ENCODE measurements at regions not wholly inside any gene's neighbourhood (a gene's known extent, or its start where the extent isn't known, plus 50 kb on each side); places are given as distances from the start of the nearest gene placed in this dataset.

DNA sequence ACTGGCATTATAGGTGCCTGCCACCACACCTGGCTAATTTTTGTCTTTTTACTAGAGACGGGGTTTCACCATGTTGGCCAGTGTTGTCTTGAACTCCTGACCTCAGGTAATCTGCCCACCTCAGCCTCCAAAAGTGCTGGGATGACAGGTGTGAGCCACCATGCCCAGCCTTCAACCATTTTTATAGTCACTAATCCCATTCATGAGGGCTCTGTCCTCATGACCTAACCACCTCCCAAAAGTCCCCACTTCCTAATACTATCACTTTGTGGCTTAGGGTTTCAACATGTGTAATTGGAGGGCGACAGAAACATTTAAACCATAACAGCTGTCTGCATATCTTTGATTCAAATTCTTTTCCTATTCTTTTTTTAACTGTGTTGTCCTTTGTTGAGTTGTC is 229.6 kb upstream of the AGA start:
- no peaks in the 10 kb centered on the region for H3K9me3 ChIP-seq (ENCODE audit: control insufficient read depth in 3 of 3, low read length in 3 of 3)
- H3K4me1 ChIP-seq (ENCODE audit: control insufficient read depth in 3 of 3, insufficient read depth in 3 of 3, low read length in 3 of 3) = no peaks in the 10 kb centered on the region
- H3K27ac ChIP-seq (ENCODE audit: low read depth, low read length) = no peak overlapping the region
- H3K4me3 ChIP-seq (ENCODE audit: low read length in 3 of 3) = no peak overlapping the region
- H3K9ac ChIP-seq (ENCODE audit: low read depth in 1 of 3, low read length in 3 of 3) = no peak overlapping the region
- H3K27me3 ChIP-seq (ENCODE audit: control insufficient read depth in 3 of 3, insufficient read depth in 3 of 3, low read length in 3 of 3) = no peaks in the 10 kb centered on the region
- no peaks in the 10 kb centered on the region for H3K36me3 ChIP-seq (ENCODE audit: control insufficient read depth in 3 of 3, insufficient read depth in 3 of 3, low read length in 3 of 3)

DNA sequence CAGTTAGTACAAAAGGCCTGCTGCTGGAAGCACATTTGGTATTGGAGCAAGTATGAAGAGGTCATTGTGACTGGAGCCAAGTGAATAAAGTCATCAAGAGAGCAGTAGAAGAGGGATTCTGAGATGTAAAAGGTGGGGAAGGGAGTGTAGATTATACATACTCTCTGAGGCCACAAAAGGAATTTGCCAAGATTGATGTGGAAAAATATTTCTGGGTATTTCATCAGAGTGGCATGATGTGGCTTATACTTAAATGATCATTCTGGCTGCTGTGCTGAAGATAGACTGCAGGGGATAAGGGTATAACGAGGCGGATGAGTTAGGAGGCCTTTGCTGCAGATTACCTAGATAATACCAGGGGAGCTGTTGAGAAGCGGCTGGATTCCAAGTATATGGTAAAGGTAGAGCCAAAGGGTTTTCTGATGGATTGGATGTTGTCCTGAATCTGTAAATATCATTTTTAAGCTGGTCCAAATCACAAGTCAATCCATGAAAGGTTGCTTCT is 231.8 kb upstream of the AGA start:
- H3K9me3 ChIP-seq (ENCODE audit: control insufficient read depth in 3 of 3, low read length in 3 of 3) = no peaks in the 10 kb centered on the region
- no peak overlapping the region for H3K27ac ChIP-seq (ENCODE audit: low read depth, low read length)
- no peak overlapping the region for H3K4me3 ChIP-seq (ENCODE audit: low read length in 3 of 3)
- no peaks in the 10 kb centered on the region for H3K27me3 ChIP-seq (ENCODE audit: control insufficient read depth in 3 of 3, insufficient read depth in 3 of 3, low read length in 3 of 3)
- H3K9ac ChIP-seq (ENCODE audit: low read depth in 1 of 3, low read length in 3 of 3) = no peak overlapping the region
- H3K36me3 ChIP-seq (ENCODE audit: control insufficient read depth in 3 of 3, insufficient read depth in 3 of 3, low read length in 3 of 3) = no peaks in the 10 kb centered on the region
- no peaks in the 10 kb centered on the region for H3K4me1 ChIP-seq (ENCODE audit: control insufficient read depth in 3 of 3, insufficient read depth in 3 of 3, low read length in 3 of 3)

DNA sequence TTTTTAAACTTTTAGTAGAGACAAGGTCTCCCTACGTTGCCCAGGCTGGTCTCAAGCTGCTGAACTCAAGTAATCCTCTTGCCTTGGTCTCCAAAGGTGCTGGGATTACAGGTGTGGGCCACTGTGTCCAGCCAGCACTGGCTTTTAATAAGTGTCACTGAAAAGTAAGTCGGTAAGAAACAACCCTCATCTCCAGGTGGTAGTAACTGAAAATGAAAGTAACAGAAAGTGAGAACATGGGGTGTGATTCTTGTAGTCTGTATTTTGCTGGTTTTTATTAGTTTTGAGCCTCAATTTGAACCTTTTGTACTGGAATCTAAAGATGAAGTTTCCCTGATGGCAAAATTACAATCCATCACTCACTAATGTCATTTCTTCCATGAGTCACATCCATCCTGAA is 238.1 kb upstream of the AGA start:
- no peak overlapping the region for H3K4me3 ChIP-seq (ENCODE audit: low read length in 3 of 3)
- H3K36me3 ChIP-seq (ENCODE audit: control insufficient read depth in 3 of 3, insufficient read depth in 3 of 3, low read length in 3 of 3) = no peaks in the 10 kb centered on the region
- no peaks in the 10 kb centered on the region for H3K27me3 ChIP-seq (ENCODE audit: control insufficient read depth in 3 of 3, insufficient read depth in 3 of 3, low read length in 3 of 3)
- H3K9me3 ChIP-seq (ENCODE audit: control insufficient read depth in 3 of 3, low read length in 3 of 3) = no peaks in the 10 kb centered on the region
- no peak overlapping the region for H3K27ac ChIP-seq (ENCODE audit: low read depth, low read length)
- no peak overlapping the region for H3K9ac ChIP-seq (ENCODE audit: low read depth in 1 of 3, low read length in 3 of 3)
- H3K4me1 ChIP-seq (ENCODE audit: control insufficient read depth in 3 of 3, insufficient read depth in 3 of 3, low read length in 3 of 3) = no peaks in the 10 kb centered on the region

GRCh38 chr4:177681902-177682301 is 239.7 kb upstream of the AGA start:
- Histone ChIP-seq H3K27ac (ENCODE audit: low read depth, low read length) (no peak overlapping the region), H3K4me1 (ENCODE audit: control insufficient read depth in 3 of 3, insufficient read depth in 3 of 3, low read length in 3 of 3) (no peaks in the 10 kb centered on the region), H3K9me3 (ENCODE audit: control insufficient read depth in 3 of 3, low read length in 3 of 3) (no peaks in the 10 kb centered on the region), H3K9ac (ENCODE audit: low read depth in 1 of 3, low read length in 3 of 3) (no peak overlapping the region), H3K27me3 (ENCODE audit: control insufficient read depth in 3 of 3, insufficient read depth in 3 of 3, low read length in 3 of 3) (no peaks in the 10 kb centered on the region), H3K4me3 (ENCODE audit: low read length in 3 of 3) (no peak overlapping the region), H3K36me3 (ENCODE audit: control insufficient read depth in 3 of 3, insufficient read depth in 3 of 3, low read length in 3 of 3) (no peaks in the 10 kb centered on the region)

GRCh38 chr4:177687117-177687516 is 244.9 kb upstream of the AGA start:
- Histone ChIP-seq H3K36me3 (ENCODE audit: control insufficient read depth in 3 of 3, insufficient read depth in 3 of 3, low read length in 3 of 3) (no peaks in the 10 kb centered on the region), H3K27ac (ENCODE audit: low read depth, low read length) (no peak overlapping the region), H3K9ac (ENCODE audit: low read depth in 1 of 3, low read length in 3 of 3) (no peak overlapping the region), H3K4me1 (ENCODE audit: control insufficient read depth in 3 of 3, insufficient read depth in 3 of 3, low read length in 3 of 3) (no peaks in the 10 kb centered on the region), H3K9me3 (ENCODE audit: control insufficient read depth in 3 of 3, low read length in 3 of 3) (no peaks in the 10 kb centered on the region), H3K4me3 (ENCODE audit: low read length in 3 of 3) (no peak overlapping the region), H3K27me3 (ENCODE audit: control insufficient read depth in 3 of 3, insufficient read depth in 3 of 3, low read length in 3 of 3) (no peaks in the 10 kb centered on the region)

GRCh38 chr4:177692907-177693306 is 250.7 kb upstream of the AGA start:
- Histone ChIP-seq H3K36me3 (ENCODE audit: control insufficient read depth in 3 of 3, insufficient read depth in 3 of 3, low read length in 3 of 3) (no peaks in the 10 kb centered on the region), H3K4me1 (ENCODE audit: control insufficient read depth in 3 of 3, insufficient read depth in 3 of 3, low read length in 3 of 3) (no peaks in the 10 kb centered on the region), H3K4me3 (ENCODE audit: low read length in 3 of 3) (no peak overlapping the region), H3K9me3 (ENCODE audit: control insufficient read depth in 3 of 3, low read length in 3 of 3) (no peaks in the 10 kb centered on the region), H3K9ac (ENCODE audit: low read depth in 1 of 3, low read length in 3 of 3) (no peak overlapping the region), H3K27me3 (ENCODE audit: control insufficient read depth in 3 of 3, insufficient read depth in 3 of 3, low read length in 3 of 3) (no peaks in the 10 kb centered on the region), H3K27ac (ENCODE audit: low read depth, low read length) (no peak overlapping the region)

DNA sequence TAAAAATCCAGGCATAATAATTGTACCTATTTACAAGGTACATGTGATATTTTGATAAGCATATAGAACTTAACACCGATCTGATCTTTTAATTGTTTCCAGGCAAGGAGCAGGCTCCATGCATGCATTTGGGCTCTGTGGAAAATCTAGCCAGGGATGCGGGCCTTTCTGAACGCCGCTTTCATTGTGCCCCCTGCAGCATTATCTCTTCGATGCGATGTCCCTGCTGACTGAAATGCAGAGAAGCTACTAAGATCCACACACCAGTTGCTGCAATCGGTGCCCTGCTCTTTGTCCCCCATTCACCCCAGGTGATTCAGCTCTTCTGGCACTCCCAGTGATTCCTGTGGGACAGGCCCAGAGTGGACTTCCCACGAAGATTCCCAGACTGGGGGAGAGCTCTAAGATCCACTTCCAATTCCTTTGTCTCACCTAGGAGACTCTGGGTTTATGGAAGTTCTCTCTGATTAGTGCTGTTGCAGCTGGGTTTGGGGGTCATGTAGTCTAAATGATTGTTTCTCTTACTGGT is 254.3 kb upstream of the AGA start:
- H3K4me3 ChIP-seq (ENCODE audit: low read length in 3 of 3) = no peak overlapping the region
- no peak overlapping the region for H3K27ac ChIP-seq (ENCODE audit: low read depth, low read length)
- H3K36me3 ChIP-seq (ENCODE audit: control insufficient read depth in 3 of 3, insufficient read depth in 3 of 3, low read length in 3 of 3) = no peaks in the 10 kb centered on the region
- H3K27me3 ChIP-seq (ENCODE audit: control insufficient read depth in 3 of 3, insufficient read depth in 3 of 3, low read length in 3 of 3) = no peaks in the 10 kb centered on the region
- H3K9ac ChIP-seq (ENCODE audit: low read depth in 1 of 3, low read length in 3 of 3) = no peak overlapping the region
- no peaks in the 10 kb centered on the region for H3K4me1 ChIP-seq (ENCODE audit: control insufficient read depth in 3 of 3, insufficient read depth in 3 of 3, low read length in 3 of 3)
- no peaks in the 10 kb centered on the region for H3K9me3 ChIP-seq (ENCODE audit: control insufficient read depth in 3 of 3, low read length in 3 of 3)

- H3K4me1 ChIP-seq (ENCODE audit: control insufficient read depth in 3 of 3, insufficient read depth in 3 of 3, low read length in 3 of 3) = no peaks in the 10 kb centered on the region
- no peak overlapping the region for H3K27ac ChIP-seq (ENCODE audit: low read depth, low read length)
- no peaks in the 10 kb centered on the region for H3K27me3 ChIP-seq (ENCODE audit: control insufficient read depth in 3 of 3, insufficient read depth in 3 of 3, low read length in 3 of 3)
- H3K4me3 ChIP-seq (ENCODE audit: low read length in 3 of 3) = no peak overlapping the region
- no peaks in the 10 kb centered on the region for H3K36me3 ChIP-seq (ENCODE audit: control insufficient read depth in 3 of 3, insufficient read depth in 3 of 3, low read length in 3 of 3)
- no peaks in the 10 kb centered on the region for H3K9me3 ChIP-seq (ENCODE audit: control insufficient read depth in 3 of 3, low read length in 3 of 3)
- no peak overlapping the region for H3K9ac ChIP-seq (ENCODE audit: low read depth in 1 of 3, low read length in 3 of 3)
Measured at GRCh38 chr4:177699365-177700213, 257.4 kb upstream of the AGA start.

DNA sequence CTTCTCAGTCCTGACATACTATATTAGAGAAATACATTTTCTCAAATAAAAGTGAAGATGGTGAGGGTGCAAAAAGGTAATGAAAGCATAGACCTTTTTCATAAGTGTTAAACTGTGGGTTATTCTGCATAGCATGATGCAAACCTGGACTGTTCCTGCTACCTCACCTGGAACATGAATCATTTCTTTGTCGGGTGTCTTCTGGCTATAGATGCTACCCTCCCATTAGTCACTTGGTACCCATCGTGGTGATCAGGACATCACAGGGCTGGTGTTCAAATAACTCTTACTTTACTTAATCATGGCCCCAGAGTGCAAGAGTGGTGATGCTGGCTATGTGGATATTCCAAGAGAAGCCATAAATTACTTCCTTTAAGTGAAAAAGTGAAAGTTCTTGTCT is 264.7 kb upstream of the AGA start:
- H3K36me3 ChIP-seq (ENCODE audit: control insufficient read depth in 3 of 3, insufficient read depth in 3 of 3, low read length in 3 of 3) = no peaks in the 10 kb centered on the region
- H3K9ac ChIP-seq (ENCODE audit: low read depth in 1 of 3, low read length in 3 of 3) = no peak overlapping the region
- H3K27me3 ChIP-seq (ENCODE audit: control insufficient read depth in 3 of 3, insufficient read depth in 3 of 3, low read length in 3 of 3) = no peaks in the 10 kb centered on the region
- H3K4me1 ChIP-seq (ENCODE audit: control insufficient read depth in 3 of 3, insufficient read depth in 3 of 3, low read length in 3 of 3) = no peaks in the 10 kb centered on the region
- no peak overlapping the region for H3K4me3 ChIP-seq (ENCODE audit: low read length in 3 of 3)
- no peaks in the 10 kb centered on the region for H3K9me3 ChIP-seq (ENCODE audit: control insufficient read depth in 3 of 3, low read length in 3 of 3)
- no peak overlapping the region for H3K27ac ChIP-seq (ENCODE audit: low read depth, low read length)

- H3K27me3 ChIP-seq (ENCODE audit: control insufficient read depth in 3 of 3, insufficient read depth in 3 of 3, low read length in 3 of 3) = no peaks in the 10 kb centered on the region
- H3K4me1 ChIP-seq (ENCODE audit: control insufficient read depth in 3 of 3, insufficient read depth in 3 of 3, low read length in 3 of 3) = no peaks in the 10 kb centered on the region
- H3K9me3 ChIP-seq (ENCODE audit: control insufficient read depth in 3 of 3, low read length in 3 of 3) = no peaks in the 10 kb centered on the region
- H3K4me3 ChIP-seq (ENCODE audit: low read length in 3 of 3) = no peak overlapping the region
- no peak overlapping the region for H3K27ac ChIP-seq (ENCODE audit: low read depth, low read length)
- no peak overlapping the region for H3K9ac ChIP-seq (ENCODE audit: low read depth in 1 of 3, low read length in 3 of 3)
- H3K36me3 ChIP-seq (ENCODE audit: control insufficient read depth in 3 of 3, insufficient read depth in 3 of 3, low read length in 3 of 3) = no peaks in the 10 kb centered on the region
Measured at GRCh38 chr4:177713454-177713853, 271.2 kb upstream of the AGA start.

All from skeletal muscle tissue (tissue), 3 donors.